ENCODE measurements at regions not wholly inside any gene's neighbourhood (a gene's known extent, or its start where the extent isn't known, plus 50 kb on each side); places are given as distances from the start of the nearest gene placed in this dataset.

DNA sequence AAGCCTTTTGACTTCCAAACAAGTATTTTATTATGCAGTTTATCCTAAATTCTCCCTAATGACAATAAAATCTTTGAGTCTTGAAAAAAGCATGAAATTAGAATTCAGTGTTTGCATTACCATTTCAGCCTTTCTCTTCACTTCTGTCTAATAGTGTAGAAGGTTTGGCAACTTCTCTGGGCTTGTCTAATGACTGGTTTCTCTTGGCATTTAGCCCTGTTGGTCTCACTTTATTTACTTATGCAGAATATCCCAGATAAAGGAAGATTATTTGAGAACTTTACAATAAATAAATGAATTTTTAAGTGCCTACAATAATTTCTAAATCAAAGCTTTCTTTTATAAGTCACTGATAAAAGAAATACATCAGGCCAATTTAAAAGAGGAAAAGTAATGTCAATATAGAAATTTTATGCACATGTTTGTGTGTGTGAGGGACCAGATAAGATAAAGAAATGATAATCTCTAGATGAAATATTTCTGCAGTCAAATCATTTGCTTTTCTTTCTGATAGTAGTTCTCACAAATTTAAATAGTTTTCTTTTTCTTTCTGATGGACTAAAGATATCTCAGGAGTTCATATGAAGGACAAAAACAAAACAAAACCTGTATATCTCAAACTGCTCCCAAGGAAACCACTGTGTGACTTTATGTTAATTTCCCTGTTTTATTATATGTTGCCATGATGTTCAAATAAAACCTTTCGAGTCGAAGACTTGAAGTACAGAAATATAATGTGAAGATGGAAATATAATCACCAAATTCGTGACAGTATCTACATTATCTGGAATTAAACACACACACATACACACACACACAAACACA lies 533.1 kb upstream of the CBLB start:
- no peaks in the 10 kb centered on the region for H3K9me3 ChIP-seq
- no peak overlapping the region for H3K4me3 ChIP-seq
- TF ChIP-seq, protein P1, sequence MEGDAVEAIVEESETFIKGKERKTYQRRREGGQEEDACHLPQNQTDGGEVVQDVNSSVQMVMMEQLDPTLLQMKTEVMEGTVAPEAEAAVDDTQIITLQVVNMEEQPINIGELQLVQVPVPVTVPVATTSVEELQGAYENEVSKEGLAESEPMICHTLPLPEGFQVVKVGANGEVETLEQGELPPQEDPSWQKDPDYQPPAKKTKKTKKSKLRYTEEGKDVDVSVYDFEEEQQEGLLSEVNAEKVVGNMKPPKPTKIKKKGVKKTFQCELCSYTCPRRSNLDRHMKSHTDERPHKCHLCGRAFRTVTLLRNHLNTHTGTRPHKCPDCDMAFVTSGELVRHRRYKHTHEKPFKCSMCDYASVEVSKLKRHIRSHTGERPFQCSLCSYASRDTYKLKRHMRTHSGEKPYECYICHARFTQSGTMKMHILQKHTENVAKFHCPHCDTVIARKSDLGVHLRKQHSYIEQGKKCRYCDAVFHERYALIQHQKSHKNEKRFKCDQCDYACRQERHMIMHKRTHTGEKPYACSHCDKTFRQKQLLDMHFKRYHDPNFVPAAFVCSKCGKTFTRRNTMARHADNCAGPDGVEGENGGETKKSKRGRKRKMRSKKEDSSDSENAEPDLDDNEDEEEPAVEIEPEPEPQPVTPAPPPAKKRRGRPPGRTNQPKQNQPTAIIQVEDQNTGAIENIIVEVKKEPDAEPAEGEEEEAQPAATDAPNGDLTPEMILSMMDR (IDR thresholded peaks at IDR 0.05 in 4 of 5, conservative IDR thresholded peaks at IDR 0.05 in 1 of 5): no peak
- TF ChIP-seq POLR2A (IDR thresholded peaks at IDR 0.05): no peak
- intact Hi-C loops (cut with DNase I; ENCODE audit: low total_unique reads) (no loop called here), in situ Hi-C loops (cut with MboI; ENCODE audit: low sequenced_read_pairs in 4 of 4) (no loop called here)
- no peaks in the 10 kb centered on the region for H3K4me1 ChIP-seq
- no peak overlapping the region for H3K27ac ChIP-seq
- DNase-seq: no peak
- no peaks in the 10 kb centered on the region for H3K27me3 ChIP-seq
- no peaks in the 10 kb centered on the region for H3K36me3 ChIP-seq
- ATAC-seq: no peak

DNA sequence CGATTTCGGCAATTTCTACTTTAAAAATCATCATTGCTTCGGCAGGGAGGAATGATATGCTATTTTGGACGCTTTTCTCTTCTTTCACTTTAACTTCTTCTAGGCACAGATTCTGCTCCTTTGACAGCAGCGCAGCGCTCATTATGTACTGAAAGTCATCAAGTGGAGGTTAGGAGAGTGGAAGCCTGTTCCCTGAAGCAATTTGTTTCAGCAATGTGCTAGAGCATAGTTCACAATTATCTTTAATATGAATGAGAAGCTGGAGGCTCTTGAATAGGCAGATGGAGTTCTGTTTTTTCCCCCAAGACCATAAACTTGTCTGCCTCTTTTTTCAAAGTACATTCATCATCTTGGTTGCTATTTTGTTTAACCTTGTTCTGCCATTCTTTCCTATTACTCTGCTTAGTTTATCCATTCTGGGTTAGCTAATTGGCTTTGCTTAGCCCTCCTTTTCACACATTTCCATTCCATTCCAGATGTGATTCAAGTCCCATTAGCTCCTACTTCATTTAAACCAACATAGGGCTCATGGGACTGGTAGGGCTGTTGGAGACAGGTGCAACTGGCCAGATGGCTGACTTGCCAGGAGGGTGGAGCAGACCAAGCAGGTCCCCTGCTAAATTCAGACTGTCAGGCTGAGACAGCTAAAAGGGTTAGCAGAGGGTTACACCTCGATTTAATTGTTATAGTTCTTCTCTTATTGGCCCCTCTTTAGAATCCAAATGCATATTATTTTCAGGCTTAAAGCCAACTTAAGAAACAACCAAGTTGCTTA lies 534.7 kb upstream of the CBLB start:
- in situ Hi-C loops (cut with MboI; ENCODE audit: low sequenced_read_pairs in 4 of 4) (no loop called here), intact Hi-C loops (cut with DNase I; ENCODE audit: low total_unique reads) (no loop called here)
- Histone ChIP-seq H3K36me3 (no peaks in the 10 kb centered on the region), H3K9me3 (no peaks in the 10 kb centered on the region), H3K4me3 (no peak overlapping the region), H3K4me1 (no peaks in the 10 kb centered on the region), H3K27ac (no peak overlapping the region), H3K27me3 (no peaks in the 10 kb centered on the region)
- DNase-seq (no peak), ATAC-seq (no peak)
- TF ChIP-seq POLR2A (IDR thresholded peaks at IDR 0.05): no peak
- TF ChIP-seq, protein P1 (IDR thresholded peaks at IDR 0.05 in 4 of 5, conservative IDR thresholded peaks at IDR 0.05 in 1 of 5): no peak

DNA sequence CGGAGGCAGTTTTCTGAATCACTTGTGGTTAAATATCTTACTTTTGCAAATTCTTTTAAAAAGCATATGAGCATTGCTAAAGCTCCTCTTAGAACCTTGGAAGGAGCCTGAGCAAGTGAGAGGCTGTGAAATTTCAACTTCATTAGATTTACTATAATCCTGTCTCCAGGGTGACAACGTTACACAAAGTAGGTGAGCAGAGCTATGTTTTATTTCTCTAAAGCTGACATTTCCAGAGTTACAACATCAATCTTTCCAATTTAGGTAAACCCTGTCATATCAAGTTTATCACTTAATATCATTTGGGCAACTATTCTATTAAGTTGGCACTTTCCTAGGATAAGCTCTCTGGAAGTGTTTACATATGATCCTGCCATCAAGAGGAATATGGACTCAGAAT lies 544.9 kb upstream of the CBLB start:
- no peaks in the 10 kb centered on the region for H3K27me3 ChIP-seq
- intact Hi-C loops (cut with DNase I; ENCODE audit: low total_unique reads): no loop called here
- H3K4me1 ChIP-seq: no peaks in the 10 kb centered on the region
- H3K4me3 ChIP-seq: no peak overlapping the region
- ATAC-seq: no peak
- no peaks in the 10 kb centered on the region for H3K36me3 ChIP-seq
- in situ Hi-C loops (cut with MboI; ENCODE audit: low sequenced_read_pairs in 4 of 4): no loop called here
- no peaks in the 10 kb centered on the region for H3K9me3 ChIP-seq
- DNase-seq: no peak
- TF ChIP-seq, protein P1 (IDR thresholded peaks at IDR 0.05 in 4 of 5, conservative IDR thresholded peaks at IDR 0.05 in 1 of 5): no peak
- no peak for TF ChIP-seq POLR2A (IDR thresholded peaks at IDR 0.05)
- H3K27ac ChIP-seq: no peak overlapping the region

DNA sequence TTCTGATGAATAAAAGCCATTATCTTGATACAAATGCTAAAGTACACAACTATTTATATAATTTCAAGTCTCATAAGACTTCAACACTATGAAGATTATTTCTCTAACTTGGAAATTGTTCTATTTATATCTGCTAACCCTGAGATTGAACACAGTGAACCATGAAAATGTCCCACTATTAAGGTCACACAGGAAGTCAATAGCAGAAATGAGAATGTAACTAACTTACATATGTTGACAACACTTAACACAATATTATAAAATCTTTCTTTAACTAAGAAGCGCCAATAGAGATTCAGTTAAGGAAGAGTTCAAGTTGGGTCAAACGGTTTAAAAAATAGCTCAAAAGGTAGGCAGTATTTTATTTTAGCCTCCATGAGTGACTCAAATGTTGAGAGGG lies 551.8 kb upstream of the CBLB start:
- H3K4me3 ChIP-seq: no peak overlapping the region
- no peak overlapping the region for H3K27ac ChIP-seq
- H3K9me3 ChIP-seq: no peaks in the 10 kb centered on the region
- no peak for DNase-seq
- no peaks in the 10 kb centered on the region for H3K4me1 ChIP-seq
- intact Hi-C loops (cut with DNase I; ENCODE audit: low total_unique reads): no loop called here
- in situ Hi-C loops (cut with MboI; ENCODE audit: low sequenced_read_pairs in 4 of 4): no loop called here
- ATAC-seq: no peak
- H3K27me3 ChIP-seq: no peaks in the 10 kb centered on the region
- TF ChIP-seq, protein P1 (IDR thresholded peaks at IDR 0.05 in 4 of 5, conservative IDR thresholded peaks at IDR 0.05 in 1 of 5): no peak
- no peak for TF ChIP-seq POLR2A (IDR thresholded peaks at IDR 0.05)
- no peaks in the 10 kb centered on the region for H3K36me3 ChIP-seq
